OCI-LY1 (cell line): ENCODE measurements at regions not wholly inside any gene's neighbourhood (a gene's known extent, or its start where the extent isn't known, plus 50 kb on each side); places are given as distances from the start of the nearest gene placed in this dataset.

ENCODE experiments used
- CTCF ChIP-seq: fragments of 200-600 bp; sonication (generic), shearing (Covaris generic); IDR thresholded peaks from 2 replicates; pipeline ENCODE4 v1.5.1; 2017; ENCODE audit warnings: mild to moderate bottlenecking, antibody characterized with exemption, low read length, moderate library complexity, mixed read lengths
- EZH2 ChIP-seq: fragments of 200-600 bp; sonication (generic), shearing (Covaris generic); IDR thresholded peaks from 2 replicates; pipeline ENCODE4 v1.8.0; 2017; ENCODE audit warnings: borderline replicate concordance, mixed run types, mild to moderate bottlenecking, antibody characterized with exemption, low read length, moderate library complexity, mixed read lengths

GRCh38 chr2:16881122-16881521, 215.5 kb upstream of the CYRIA start:
- TF ChIP-seq EZH2, result no peak
- no peak for TF ChIP-seq CTCF
